ENCODE measurements at regions not wholly inside any gene's neighbourhood (a gene's known extent, or its start where the extent isn't known, plus 50 kb on each side); places are given as distances from the start of the nearest gene placed in this dataset.

DNA sequence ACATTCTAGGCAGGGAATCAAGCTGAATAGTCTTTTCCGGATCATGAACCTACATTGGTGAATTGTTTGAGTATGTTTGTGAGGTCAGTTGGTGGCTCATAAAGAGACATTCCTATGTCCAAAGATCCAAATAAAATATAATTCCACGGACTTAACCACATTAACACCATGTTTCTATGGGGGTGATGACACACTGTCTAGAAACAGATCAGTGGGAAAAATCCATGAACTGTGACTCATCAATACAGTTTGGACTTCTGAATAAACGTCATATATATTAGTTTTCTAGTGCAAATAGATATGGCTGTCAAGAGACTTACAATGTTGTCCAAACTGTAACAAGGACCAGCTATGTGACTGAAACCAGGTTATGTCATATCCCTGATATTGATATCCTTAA is 509.9 kb upstream of the TYRP1 start:
- Histone ChIP-seq H3K9me3 (ENCODE audit: control insufficient read depth, insufficient read depth, low read depth, low read length) (no peaks in the 10 kb centered on the region), H3K4me1 (ENCODE audit: control insufficient read depth, insufficient read depth, low read length) (no peaks in the 10 kb centered on the region), H3K27ac (ENCODE audit: extremely low read depth, low read depth, low read length) (no peak overlapping the region), H3K4me3 (ENCODE audit: low read depth, low read length) (no peak overlapping the region), H3K36me3 (ENCODE audit: control insufficient read depth in 2 of 2, insufficient read depth in 1 of 2, low read length in 2 of 2) (no peaks in the 10 kb centered on the region)
- POLR2A ChIA-PET, result no interaction called here
- CTCF ChIA-PET, result no interaction called here
- no peak for TF ChIP-seq REST (tag by site-specific recombination; IDR thresholded peaks at IDR 0.05)
- TF ChIP-seq ZNF621 (tag by site-specific recombination; IDR thresholded peaks at IDR 0.05), result no peak
- no peak for TF ChIP-seq ZNF626 (tag by site-specific recombination; IDR thresholded peaks at IDR 0.05)
- TF ChIP-seq ZNF701 (tag by site-specific recombination; IDR thresholded peaks at IDR 0.05), result no peak
- TF ChIP-seq, protein P1, sequence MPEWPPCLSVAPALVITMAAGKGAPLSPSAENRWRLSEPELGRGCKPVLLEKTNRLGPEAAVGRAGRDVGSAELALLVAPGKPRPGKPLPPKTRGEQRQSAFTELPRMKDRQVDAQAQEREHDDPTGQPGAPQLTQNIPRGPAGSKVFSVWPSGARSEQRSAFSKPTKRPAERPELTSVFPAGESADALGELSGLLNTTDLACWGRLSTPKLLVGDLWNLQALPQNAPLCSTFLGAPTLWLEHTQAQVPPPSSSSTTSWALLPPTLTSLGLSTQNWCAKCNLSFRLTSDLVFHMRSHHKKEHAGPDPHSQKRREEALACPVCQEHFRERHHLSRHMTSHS (tag by site-specific recombination; IDR thresholded peaks at IDR 0.05), result no peak
- no peak for TF ChIP-seq ZNF548 (tag by site-specific recombination; IDR thresholded peaks at IDR 0.05)
- TF ChIP-seq ZNF335 (tag by site-specific recombination; conservative IDR thresholded peaks at IDR 0.05), result no peak
- no peak for TF ChIP-seq ZSCAN23 (tag by site-specific recombination; IDR thresholded peaks at IDR 0.05)
- TF ChIP-seq ZNF138 (tag by site-specific recombination; IDR thresholded peaks at IDR 0.05; ENCODE audit: borderline replicate concordance), result no peak
- TF ChIP-seq ZNF292 (tag by site-specific recombination; IDR thresholded peaks at IDR 0.05; ENCODE audit: borderline replicate concordance, low read depth), result no peak
- no peak for TF ChIP-seq ZNF221 (tag by site-specific recombination; IDR thresholded peaks at IDR 0.05; ENCODE audit: borderline replicate concordance)
- no peak for TF ChIP-seq AEBP2 (tag by site-specific recombination; IDR thresholded peaks at IDR 0.05; ENCODE audit: borderline replicate concordance)
- TF ChIP-seq ZIC2 (tag by site-specific recombination; IDR thresholded peaks at IDR 0.05), result no peak
- no peak for TF ChIP-seq BCL6B (tag by site-specific recombination; IDR thresholded peaks at IDR 0.05)
- TF ChIP-seq ZNF664 (tag by site-specific recombination; IDR thresholded peaks at IDR 0.05), result no peak
- no peak for TF ChIP-seq ZNF146 (tag by site-specific recombination; IDR thresholded peaks at IDR 0.05)
- no peak for TF ChIP-seq ZNF600 (tag by site-specific recombination; IDR thresholded peaks at IDR 0.05)

- ChIA-PET POLR2A (no interaction called here), CTCF (no interaction called here)
- no peaks in the 10 kb centered on the region for H3K36me3 ChIP-seq (ENCODE audit: control insufficient read depth in 2 of 2, insufficient read depth in 1 of 2, low read length in 2 of 2)
- H3K27ac ChIP-seq (ENCODE audit: extremely low read depth, low read depth, low read length), result no peak overlapping the region
- no peak overlapping the region for H3K4me3 ChIP-seq (ENCODE audit: low read depth, low read length)
- H3K9me3 ChIP-seq (ENCODE audit: control insufficient read depth, insufficient read depth, low read depth, low read length), result no peaks in the 10 kb centered on the region
- no peaks in the 10 kb centered on the region for H3K4me1 ChIP-seq (ENCODE audit: control insufficient read depth, insufficient read depth, low read length)
- TF ChIP-seq ZNF624 (tag by site-specific recombination; IDR thresholded peaks at IDR 0.05) (no peak), ZNF16 (tag by site-specific recombination; IDR thresholded peaks at IDR 0.05; ENCODE audit: low read depth) (no peak), ZBTB20 (tag by site-specific recombination; IDR thresholded peaks at IDR 0.05) (no peak), ZNF2 (tag by site-specific recombination; IDR thresholded peaks at IDR 0.05) (no peak), ZNF239 (tag by site-specific recombination; IDR thresholded peaks at IDR 0.05) (no peak), ZSCAN5A (tag by site-specific recombination; IDR thresholded peaks at IDR 0.05) (no peak), ZNF23 (tag by site-specific recombination; IDR thresholded peaks at IDR 0.05; ENCODE audit: borderline replicate concordance) (no peak), YY2 (tag by site-specific recombination; IDR thresholded peaks at IDR 0.05) (no peak), RBAK (tag by site-specific recombination; IDR thresholded peaks at IDR 0.05) (no peak), ZNF140 (tag by site-specific recombination; IDR thresholded peaks at IDR 0.05) (no peak)
- TF ChIP-seq, protein P2, sequence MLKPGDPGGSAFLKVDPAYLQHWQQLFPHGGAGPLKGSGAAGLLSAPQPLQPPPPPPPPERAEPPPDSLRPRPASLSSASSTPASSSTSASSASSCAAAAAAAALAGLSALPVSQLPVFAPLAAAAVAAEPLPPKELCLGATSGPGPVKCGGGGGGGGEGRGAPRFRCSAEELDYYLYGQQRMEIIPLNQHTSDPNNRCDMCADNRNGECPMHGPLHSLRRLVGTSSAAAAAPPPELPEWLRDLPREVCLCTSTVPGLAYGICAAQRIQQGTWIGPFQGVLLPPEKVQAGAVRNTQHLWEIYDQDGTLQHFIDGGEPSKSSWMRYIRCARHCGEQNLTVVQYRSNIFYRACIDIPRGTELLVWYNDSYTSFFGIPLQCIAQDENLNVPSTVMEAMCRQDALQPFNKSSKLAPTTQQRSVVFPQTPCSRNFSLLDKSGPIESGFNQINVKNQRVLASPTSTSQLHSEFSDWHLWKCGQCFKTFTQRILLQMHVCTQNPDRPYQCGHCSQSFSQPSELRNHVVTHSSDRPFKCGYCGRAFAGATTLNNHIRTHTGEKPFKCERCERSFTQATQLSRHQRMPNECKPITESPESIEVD (tag by site-specific recombination; IDR thresholded peaks at IDR 0.05), result no peak
These were observed 507.3 kb upstream of the TYRP1 start for GRCh38 chr9:12185856-12186255.

Measured in HEK293 (cell line).